ENCODE measurements at regions not wholly inside any gene's neighbourhood (a gene's known extent, or its start where the extent isn't known, plus 50 kb on each side); places are given as distances from the start of the nearest gene placed in this dataset.

DNA sequence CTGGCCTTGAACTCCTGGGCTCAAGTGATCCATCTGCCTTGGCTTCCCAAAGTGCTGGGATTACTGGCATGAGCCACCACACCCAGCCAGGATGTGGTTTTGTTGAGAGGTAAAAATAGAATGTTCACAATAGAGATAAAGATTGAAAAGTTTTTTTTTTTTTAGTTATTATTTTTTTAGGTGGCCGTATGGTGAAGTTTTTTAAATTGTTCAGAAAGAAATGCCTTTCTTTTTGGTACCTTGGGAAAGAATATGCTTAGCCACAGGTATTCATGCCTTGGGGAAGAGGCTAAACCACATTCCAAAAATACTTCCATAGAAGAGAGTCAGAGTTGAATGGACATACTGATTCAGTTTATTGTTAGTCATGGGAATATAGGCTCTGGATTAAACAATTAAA is 143.4 kb downstream of the C11orf91 start:
- POLR2A ChIA-PET = no interaction called here
- TF ChIP-seq, protein P1, sequence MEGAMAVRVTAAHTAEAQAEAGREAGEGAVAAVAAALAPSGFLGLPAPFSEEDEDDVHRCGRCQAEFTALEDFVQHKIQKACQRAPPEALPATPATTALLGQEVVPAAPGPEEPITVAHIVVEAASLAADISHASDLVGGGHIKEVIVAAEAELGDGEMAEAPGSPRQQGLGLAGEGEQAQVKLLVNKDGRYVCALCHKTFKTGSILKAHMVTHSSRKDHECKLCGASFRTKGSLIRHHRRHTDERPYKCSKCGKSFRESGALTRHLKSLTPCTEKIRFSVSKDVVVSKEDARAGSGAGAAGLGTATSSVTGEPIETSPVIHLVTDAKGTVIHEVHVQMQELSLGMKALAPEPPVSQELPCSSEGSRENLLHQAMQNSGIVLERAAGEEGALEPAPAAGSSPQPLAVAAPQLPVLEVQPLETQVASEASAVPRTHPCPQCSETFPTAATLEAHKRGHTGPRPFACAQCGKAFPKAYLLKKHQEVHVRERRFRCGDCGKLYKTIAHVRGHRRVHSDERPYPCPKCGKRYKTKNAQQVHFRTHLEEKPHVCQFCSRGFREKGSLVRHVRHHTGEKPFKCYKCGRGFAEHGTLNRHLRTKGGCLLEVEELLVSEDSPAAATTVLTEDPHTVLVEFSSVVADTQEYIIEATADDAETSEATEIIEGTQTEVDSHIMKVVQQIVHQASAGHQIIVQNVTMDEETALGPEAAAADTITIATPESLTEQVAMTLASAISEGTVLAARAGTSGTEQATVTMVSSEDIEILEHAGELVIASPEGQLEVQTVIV (CRISPR knock-in tag; IDR thresholded peaks at IDR 0.05; ENCODE audit: borderline replicate concordance) = no peak
- no peak for TF ChIP-seq TCF15 (CRISPR knock-in tag; IDR thresholded peaks at IDR 0.05)
- TF ChIP-seq RBM25 (IDR thresholded peaks at IDR 0.05; ENCODE audit: low read depth, low read length, severe bottlenecking) = no peak
- no peak for TF ChIP-seq TEAD2 (tag; IDR thresholded peaks at IDR 0.05)
- TF ChIP-seq HSF4 (CRISPR knock-in tag; IDR thresholded peaks at IDR 0.05; ENCODE audit: borderline replicate concordance) = no peak
- ATAC-seq (no peak), DNase-seq (ENCODE audit: extremely low read depth in 1 of 4, low spot score in 3 of 4) (no peak), FAIRE-seq (no peak)
- no TSS peak for BruUV-seq (replicated peaks)
- H3K79me2 ChIP-seq (ENCODE audit: control insufficient read depth, insufficient read depth, low read length) = no peaks in the 10 kb centered on the region
- no peaks in the 10 kb centered on the region for H3K4me1 ChIP-seq (replicated peaks in 1 of 2; ENCODE audit: control insufficient read depth in 2 of 2, insufficient read depth in 2 of 2, low read length in 2 of 2)
- H3K27ac ChIP-seq (ENCODE audit: extremely low read depth, low read depth, low read length) = no peak overlapping the region
- no peaks in the 10 kb centered on the region for H3K36me3 ChIP-seq (ENCODE audit: control insufficient read depth, insufficient read depth, low read length)
- H4K20me1 ChIP-seq (replicated peaks; ENCODE audit: control insufficient read depth, insufficient read depth, low read length) = no peaks in the 10 kb centered on the region
- H2AFZ ChIP-seq (ENCODE audit: low read depth, low read length) = no peak overlapping the region
- in situ Hi-C loops (cut with MboI) = no loop called here
- H3K4me3 ChIP-seq = no peak overlapping the region
- H3K9me3 ChIP-seq (replicated peaks; ENCODE audit: control insufficient read depth, insufficient read depth, low read depth, low read length) = no peaks in the 10 kb centered on the region
- CTCF ChIA-PET (ENCODE audit: low intra/inter-chr PET ratio) = no interaction called here
- H3K9me1 ChIP-seq (ENCODE audit: control insufficient read depth, insufficient read depth, low read length) = no peaks in the 10 kb centered on the region
- no peak overlapping the region for H3K9ac ChIP-seq (ENCODE audit: insufficient read depth in 1 of 2, low read depth in 2 of 2, low read length in 2 of 2)
- H3K4me2 ChIP-seq (ENCODE audit: insufficient read depth, low read length) = no peak overlapping the region
- intact Hi-C loops (cut with micrococcal nuclease) = no loop called here
- peaks cover 22 to 25% of the 10 kb centered on the region in 2 experiments; a peak in 3 of 5 replicates for H3K27me3 ChIP-seq (ENCODE audit: control insufficient read depth in 2 of 2, insufficient read depth in 2 of 2, low read length in 2 of 2)
- 0% methylated on average over 1 of the region's 1 CpG for WGBS (ENCODE audit: insufficient coverage, low coverage, missing lambda C conversion rate)

Data from K562 (cell line).